Iris pigment epithelial cell (primary cell): ENCODE measurements at regions not wholly inside any gene's neighbourhood (a gene's known extent, or its start where the extent isn't known, plus 50 kb on each side); places are given as distances from the start of the nearest gene placed in this dataset.
"Not testable (repeated sequence)": the region's sequence is repeated elsewhere in the genome, so short reads cannot be mapped to it uniquely, and the experiment has no call there.

ENCODE experiments used
- DNase-seq: peaks from one replicate; pipeline ENCODE4 v3.0.0-alpha.2; 2011; ENCODE audit warnings: low read depth

GRCh38 chr21:5975719-5976118 is 4545.7 kb upstream of the TPTE start:
- not testable (repeated sequence) for DNase-seq

- DNase-seq = not testable (repeated sequence)
Measured at GRCh38 chr21:5997586-5997985, 4523.8 kb upstream of the TPTE start.

DNA sequence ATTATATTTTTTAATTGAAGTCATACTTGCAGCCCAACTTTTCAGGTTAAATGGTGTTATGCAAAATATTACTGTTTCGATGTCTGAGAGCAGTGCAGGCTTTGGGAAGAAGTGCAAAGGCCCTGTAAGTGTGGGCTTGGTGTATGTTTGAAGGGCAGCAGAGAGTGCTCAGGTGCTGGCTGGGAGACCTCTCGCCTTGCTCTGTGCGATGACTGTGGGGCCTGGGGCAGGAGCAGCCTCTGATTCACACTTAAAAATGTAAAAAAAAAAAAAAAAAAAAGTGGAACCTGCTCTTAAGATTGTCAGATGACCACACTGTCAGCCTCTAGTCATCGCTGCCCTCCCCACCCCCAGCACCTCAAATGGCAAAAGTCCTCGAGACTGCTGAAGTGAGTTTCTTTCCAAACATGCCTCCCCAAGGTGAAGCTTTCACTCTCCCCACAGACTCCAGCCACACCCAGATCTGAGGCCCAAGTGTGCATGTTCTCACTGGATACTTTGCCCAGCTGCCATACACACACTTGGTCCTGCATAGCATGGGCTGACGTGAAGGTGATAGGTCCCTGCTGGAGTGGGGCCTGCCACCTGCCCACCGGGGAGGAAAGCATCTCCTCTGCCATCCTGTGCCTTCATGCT is 4505.8 kb upstream of the TPTE start:
- not testable (repeated sequence) for DNase-seq

DNA sequence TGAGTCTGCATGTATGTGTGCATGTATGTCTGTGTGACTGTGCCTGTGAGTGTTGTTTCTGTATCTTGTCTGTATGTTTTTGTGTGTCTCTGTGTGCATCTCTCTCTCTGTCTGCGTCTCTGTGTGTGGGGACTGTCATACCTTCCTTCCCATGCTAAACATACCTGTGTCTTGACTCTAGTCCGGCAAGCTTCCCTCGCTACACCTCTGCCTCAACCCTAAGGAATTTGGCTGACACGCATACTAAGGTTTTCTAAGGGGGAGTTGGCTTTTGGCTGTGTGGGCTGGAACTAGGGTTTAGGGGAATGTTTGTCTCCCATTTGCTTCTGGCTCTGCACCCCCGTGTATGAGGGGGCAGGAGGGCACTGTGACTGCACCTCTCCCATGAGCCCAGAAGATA is 4500.9 kb upstream of the TPTE start:
- DNase-seq = not testable (repeated sequence)

- not testable (repeated sequence) for DNase-seq
Measured at GRCh38 chr21:6020953-6021716, 4500.2 kb upstream of the TPTE start.

DNA sequence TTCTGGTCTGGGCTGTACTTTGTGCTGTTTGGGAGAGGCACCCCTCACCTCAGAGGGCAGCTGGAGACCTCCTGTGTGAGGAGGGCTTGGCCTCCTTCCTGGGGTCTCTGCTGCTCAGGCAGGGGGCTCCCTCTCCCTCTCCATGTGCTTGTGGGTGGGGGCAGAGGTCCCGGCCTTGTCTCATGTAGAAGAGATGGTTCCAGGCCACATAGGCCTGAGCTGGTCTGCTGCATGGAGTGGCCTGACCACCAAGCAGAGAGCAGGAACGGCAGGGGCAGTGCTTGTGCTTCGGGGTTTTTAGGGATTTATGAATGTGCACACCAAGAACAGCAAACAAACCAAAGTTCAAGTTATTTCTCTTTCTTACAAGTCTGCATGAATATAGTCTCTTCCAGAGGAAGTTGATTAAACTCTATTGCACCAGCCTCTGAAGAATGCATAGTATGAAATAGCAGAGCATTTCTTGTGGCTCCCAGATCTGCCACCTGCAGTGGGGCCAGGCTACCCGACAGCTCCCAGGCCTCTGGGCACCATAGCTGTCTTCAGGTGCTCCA is 4499.6 kb upstream of the TPTE start:
- DNase-seq = not testable (repeated sequence)

GRCh38 chr21:6023331-6023730 is 4498.1 kb upstream of the TPTE start:
- not testable (repeated sequence) for DNase-seq

- DNase-seq = not testable (repeated sequence)
Measured at GRCh38 chr21:6025139-6025538, 4496.2 kb upstream of the TPTE start.

DNA sequence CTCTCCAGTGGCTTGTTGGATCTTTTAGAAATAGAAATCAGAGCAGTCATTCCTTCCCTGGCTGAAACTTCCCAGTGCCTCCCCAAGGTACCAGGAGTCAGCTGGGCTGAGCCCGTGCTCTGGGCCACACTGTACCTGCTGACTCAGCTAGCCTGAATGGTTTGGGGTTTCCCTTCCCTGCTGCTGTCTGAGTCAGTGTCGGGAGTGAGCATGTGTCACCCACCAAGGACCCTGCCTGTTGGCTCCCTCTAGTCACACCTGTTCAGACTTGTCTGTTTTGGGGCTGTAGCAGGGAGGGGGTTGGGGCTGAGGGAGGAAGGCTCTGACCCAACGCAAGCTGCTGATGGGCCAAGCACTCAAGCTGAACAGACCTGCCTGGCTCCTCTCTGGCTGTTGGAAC is 4493.9 kb upstream of the TPTE start:
- not testable (repeated sequence) for DNase-seq

- not testable (repeated sequence) for DNase-seq
Measured at GRCh38 chr21:6034124-6034678, 4487.2 kb upstream of the TPTE start.

DNA sequence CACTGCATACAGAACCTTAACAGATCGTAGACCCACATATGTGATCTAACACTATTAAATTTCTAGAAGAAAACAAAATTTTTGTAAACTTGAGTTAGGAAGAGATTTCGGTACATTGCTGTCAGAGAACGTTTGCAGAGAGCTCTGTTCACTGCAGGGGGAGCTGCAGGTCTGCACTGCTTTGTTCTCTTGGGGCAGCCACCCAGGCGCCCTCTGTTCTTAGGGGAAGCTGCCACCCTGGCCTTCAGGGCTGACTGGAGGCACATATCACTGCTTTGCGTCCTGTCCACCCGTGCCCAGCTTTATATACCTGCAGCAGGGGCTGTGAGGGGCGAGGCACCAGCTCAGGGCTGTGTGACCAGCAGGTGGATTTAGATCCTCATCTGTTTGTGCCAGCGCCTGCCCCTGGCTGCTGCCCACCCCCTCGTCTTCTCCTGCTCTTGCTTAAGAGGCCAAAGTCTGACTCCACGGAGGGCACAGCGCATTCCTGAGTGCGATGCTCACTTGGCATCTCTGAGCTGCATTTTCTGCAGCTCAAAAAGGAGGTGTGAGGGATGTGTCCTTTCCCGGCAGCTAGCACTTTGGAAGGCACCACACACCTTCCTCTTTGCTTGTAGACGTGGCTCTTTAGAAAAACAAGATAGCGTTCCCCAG is 4486.4 kb upstream of the TPTE start:
- not testable (repeated sequence) for DNase-seq

DNA sequence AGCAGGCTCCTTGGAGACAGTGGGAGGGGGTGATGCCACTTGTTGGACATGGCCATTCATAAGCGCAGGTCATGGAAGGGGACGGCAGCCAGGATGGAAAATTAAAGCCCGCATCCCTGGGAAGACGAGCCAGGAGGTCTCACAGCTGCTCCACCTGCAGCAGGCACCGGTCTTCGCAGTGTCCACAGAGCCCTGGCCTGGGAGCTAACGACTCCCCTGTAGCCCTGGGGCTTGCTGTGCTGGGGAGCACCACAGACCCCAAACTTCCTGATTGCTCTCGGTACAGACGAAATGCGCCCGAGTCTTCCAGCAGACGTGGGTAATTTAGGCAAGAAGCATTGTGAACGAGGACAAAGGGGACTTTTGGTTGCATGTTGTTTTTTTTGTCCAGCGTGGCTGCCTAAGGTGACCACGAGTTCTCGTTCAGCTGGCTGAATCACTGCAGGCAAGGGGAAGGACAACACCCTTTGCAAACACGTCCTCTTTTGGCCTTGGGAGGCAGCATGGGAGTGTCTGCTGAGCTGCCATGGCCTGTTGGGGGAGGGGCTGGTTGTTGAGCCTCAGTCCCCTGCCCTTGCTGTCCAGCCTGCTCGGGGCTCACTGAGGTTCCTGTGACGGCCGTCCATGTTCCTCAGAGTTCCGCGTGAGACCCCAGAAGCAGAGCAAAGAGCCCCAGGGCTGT is 4485.8 kb upstream of the TPTE start:
- not testable (repeated sequence) for DNase-seq

GRCh38 chr21:6039224-6039623 is 4482.2 kb upstream of the TPTE start:
- not testable (repeated sequence) for DNase-seq

GRCh38 chr21:6040095-6040494 is 4481.3 kb upstream of the TPTE start:
- DNase-seq = not testable (repeated sequence)

DNA sequence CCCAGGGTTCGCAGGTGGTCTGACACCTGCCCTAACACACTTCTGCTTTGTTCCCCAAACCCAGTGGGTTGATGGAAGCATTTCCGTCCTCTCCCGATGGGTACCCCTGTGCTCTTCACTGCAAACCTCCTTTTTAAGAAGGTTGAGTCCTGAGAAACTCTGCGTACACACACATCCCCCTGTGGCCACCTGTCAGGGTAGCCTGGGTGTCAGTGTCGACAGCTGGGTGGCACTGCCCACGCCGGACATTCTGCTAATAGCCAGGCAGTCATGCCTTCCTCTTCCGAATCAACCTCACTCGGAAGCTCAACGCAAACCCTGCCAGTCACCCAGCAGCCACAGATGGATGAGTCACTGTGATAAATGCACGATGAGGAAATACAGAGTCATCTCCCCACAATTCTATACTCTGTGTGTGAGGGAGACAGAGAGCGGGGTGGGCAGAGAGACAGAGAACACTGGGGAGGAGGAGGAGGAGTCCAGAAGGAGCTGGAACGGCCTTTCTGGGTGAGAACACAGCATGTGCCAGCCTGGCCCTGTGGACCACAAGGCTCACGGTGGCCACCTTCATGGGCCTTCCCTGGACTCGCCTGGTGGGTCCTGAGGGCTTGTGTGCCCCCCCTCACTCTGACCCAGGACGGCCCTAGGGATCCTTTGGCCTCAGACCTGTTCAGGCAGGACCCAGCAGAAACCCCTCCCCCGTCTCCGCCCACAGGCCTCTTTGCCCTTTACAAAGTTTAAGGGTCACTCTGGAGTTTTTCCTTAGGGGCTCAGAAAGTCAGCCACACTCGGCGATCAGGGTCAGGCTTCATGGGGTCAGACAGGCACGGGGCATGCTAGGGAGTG is 4477.7 kb upstream of the TPTE start:
- DNase-seq = not testable (repeated sequence)

- not testable (repeated sequence) for DNase-seq
Measured at GRCh38 chr21:6044695-6045094, 4476.7 kb upstream of the TPTE start.

DNA sequence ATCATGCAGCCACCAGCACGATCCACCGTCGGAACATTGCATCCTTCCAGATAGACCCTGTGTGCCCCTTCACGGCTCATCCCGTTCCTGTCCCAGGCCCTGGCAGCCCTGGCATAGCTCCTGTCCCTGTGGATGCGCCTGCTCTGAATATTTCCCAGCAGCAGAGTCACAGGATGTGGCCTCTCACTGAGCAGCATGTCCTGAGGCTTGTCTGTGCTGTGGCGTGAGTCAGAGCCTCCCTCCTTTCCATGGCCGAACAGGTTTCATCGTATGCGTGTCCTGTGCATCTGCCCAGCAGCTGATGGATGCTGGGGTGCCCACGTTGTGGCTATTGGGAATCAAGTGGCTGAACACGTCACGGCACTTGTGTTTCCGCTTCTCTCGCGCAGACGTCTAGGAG is 4471.5 kb upstream of the TPTE start:
- not testable (repeated sequence) for DNase-seq

- not testable (repeated sequence) for DNase-seq
Measured at GRCh38 chr21:6052109-6052508, 4469.3 kb upstream of the TPTE start.

GRCh38 chr21:6053145-6053544 is 4468.2 kb upstream of the TPTE start:
- DNase-seq = not testable (repeated sequence)

GRCh38 chr21:6058997-6059396 is 4462.4 kb upstream of the TPTE start:
- DNase-seq = not testable (repeated sequence)
